ENCODE measurements at regions not wholly inside any gene's neighbourhood (a gene's known extent, or its start where the extent isn't known, plus 50 kb on each side); places are given as distances from the start of the nearest gene placed in this dataset.

DNA sequence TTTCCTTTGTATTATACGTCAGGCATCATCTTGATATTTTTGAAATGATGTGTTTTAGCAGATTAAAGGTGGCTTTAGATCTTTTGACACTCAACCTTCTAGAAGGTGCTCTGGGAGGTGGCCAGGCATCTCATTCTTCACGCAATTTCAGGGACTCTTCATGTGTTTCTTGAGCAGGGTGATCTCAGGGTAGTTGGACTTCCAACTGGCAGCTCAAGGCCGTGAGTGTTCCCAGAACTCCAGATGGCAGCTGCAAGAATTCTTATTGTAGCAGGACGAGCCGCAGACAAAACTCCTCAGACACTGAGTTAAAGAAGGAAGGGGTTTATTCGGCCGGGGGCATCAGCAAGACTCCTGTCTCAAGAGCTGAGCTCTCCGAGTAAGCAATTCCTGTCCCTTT is 82.5 kb upstream of the UBAC2 start:
- no peak for DNase-seq
- H3K27me3 ChIP-seq (ENCODE audit: control insufficient read depth, insufficient read depth, low read length), result peaks cover 3% of the 10 kb centered on the region
- H3K36me3 ChIP-seq (replicated peaks; ENCODE audit: control insufficient read depth, insufficient read depth, low read length), result no peaks in the 10 kb centered on the region
- no peak overlapping the region for H3K4me3 ChIP-seq (ENCODE audit: insufficient read depth, low read depth, low read length)

DNA sequence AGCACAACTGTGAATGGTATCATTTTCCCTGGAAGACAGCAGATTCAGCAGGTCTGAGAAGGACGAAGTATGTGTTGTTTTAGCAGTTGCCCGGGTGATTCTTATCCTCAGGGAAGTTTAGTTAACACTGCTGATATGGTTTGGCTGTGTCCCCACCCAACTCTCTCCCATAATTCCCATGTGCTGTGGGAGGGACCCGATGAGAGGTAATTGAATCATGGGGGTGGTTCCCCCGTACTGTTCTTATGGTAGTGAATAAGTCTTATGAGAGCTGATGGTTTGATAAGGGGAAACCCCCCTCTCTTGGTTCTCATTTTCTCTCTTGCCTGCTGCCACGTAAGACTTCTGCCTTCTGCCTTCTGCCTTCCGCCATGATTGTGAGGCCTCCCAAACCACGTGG is 81.0 kb upstream of the UBAC2 start:
- DNase-seq, result no peak
- Histone ChIP-seq H3K4me3 (ENCODE audit: insufficient read depth, low read depth, low read length) (no peak overlapping the region), H3K36me3 (replicated peaks; ENCODE audit: control insufficient read depth, insufficient read depth, low read length) (no peaks in the 10 kb centered on the region), H3K27me3 (ENCODE audit: control insufficient read depth, insufficient read depth, low read length) (peaks cover 6% of the 10 kb centered on the region)

DNA sequence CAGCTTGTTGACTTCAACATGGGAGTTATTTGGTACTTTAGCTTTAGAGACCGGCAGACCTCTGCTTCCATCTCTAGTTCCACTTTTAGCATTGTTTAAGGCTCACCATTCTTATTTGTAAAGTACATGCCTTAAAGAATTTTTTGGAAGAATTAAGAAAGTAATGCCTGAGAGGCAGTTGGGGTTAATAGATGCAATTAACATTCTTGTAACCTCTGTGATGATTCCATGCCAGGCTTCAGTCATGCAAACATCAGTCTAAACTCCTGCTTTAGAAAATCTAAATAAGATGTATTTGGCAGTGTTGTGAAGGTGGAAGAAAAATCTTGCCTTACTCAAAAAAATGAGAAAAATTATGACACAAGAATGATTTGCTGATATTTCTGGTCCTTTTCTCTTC is 79.9 kb upstream of the UBAC2 start:
- Histone ChIP-seq H3K4me3 (ENCODE audit: insufficient read depth, low read depth, low read length) (no peak overlapping the region), H3K27me3 (ENCODE audit: control insufficient read depth, insufficient read depth, low read length) (peaks cover 6% of the 10 kb centered on the region), H3K36me3 (replicated peaks; ENCODE audit: control insufficient read depth, insufficient read depth, low read length) (no peaks in the 10 kb centered on the region)
- DNase-seq, result no peak

DNA sequence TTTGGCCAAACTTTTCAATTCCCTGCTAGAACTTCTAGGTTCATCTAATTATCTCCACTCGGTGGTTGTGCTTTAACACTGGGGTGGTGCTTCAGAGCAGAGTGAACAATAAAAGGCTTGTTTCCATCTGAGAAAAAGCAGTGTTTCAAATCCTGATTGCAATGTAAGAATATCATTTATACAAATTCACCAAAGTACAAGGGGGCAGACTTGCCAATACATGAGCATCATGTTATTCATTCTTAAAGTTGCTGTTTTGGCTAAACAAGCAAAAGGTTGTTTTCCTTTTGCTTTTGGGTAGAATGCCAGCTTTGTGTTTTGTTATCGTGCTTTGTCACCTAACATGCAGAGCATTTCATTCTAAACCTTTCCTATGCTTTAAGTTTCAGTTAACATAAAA is 78.5 kb upstream of the UBAC2 start:
- DNase-seq, result no peak
- no peak overlapping the region for H3K4me3 ChIP-seq (ENCODE audit: insufficient read depth, low read depth, low read length)

DNA sequence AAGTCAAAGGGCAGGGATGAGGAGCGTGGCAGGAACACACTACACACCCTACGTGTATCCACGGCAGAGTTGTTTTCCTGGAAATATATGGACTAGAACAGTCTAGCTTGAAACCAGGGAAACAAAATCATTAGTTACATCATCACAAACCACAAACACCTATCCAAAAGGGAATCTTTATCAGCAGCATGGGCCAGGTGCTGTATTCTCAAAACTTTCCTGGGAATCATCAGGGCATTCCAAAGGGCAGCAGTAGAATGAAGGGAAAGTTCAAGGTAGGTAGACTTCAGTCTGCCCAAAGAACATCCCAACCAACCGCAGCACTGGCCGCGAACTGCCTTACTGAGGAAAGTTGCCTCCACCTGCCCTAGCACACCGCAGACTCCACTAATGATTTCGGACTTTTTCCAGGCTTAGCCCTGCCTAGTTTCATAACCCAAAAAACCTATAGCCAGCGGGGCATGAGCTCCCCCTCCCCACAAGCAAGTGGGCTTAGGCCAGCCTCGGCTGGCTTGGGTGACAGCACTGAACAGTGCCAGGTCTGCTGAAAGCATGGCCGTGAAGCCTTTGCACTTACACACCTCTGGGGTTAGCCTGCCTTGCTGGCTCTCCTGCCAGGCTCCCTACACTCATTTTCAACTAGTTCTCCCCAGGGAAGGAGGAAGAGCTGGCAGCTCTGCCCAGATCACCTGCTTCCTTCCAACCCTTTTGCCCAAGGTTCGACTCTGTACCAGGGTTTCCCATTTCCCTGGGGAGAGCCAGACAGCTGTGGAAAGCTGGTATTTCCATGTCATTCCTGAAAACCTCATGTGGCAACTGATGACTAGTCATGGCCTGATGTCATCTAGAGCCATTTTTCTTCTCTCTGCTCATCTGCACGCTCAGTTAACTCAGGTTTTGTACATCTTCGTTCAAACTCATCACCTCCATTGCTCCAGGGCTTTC is 77.3 kb upstream of the UBAC2 start:
- peaks cover 6% of the 10 kb centered on the region for H3K27me3 ChIP-seq (ENCODE audit: control insufficient read depth, insufficient read depth, low read length)
- no peaks in the 10 kb centered on the region for H3K36me3 ChIP-seq (replicated peaks; ENCODE audit: control insufficient read depth, insufficient read depth, low read length)
- DNase-seq, result no peak
- no peak overlapping the region for H3K4me3 ChIP-seq (ENCODE audit: insufficient read depth, low read depth, low read length)

More for the DNA sequence above, 78.5 kb upstream of the UBAC2 start:
- no peaks in the 10 kb centered on the region for H3K36me3 ChIP-seq (replicated peaks; ENCODE audit: control insufficient read depth, insufficient read depth, low read length)
- peaks cover 6% of the 10 kb centered on the region for H3K27me3 ChIP-seq (ENCODE audit: control insufficient read depth, insufficient read depth, low read length)

DNA sequence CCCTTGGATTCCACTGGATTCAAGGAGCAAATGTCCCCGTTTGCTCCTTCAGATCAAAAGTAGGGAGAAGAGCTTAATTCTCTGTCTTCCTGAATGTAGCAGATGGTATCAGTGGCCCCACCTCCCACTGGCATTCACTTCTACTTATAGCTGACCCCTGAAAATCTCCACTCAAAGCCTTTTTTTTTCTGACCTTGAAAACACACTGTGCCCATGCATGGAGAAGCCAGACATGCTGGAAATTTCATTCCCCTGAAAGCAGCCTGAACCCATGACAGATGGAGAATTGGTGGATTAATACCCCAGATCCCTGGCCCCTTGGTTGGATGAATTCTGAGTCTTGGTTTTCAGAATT is 76.6 kb upstream of the UBAC2 start:
- DNase-seq, result no peak
- H3K36me3 ChIP-seq (replicated peaks; ENCODE audit: control insufficient read depth, insufficient read depth, low read length), result no peaks in the 10 kb centered on the region
- H3K27me3 ChIP-seq (ENCODE audit: control insufficient read depth, insufficient read depth, low read length), result peaks cover 6% of the 10 kb centered on the region
- no peak overlapping the region for H3K4me3 ChIP-seq (ENCODE audit: insufficient read depth, low read depth, low read length)

DNA sequence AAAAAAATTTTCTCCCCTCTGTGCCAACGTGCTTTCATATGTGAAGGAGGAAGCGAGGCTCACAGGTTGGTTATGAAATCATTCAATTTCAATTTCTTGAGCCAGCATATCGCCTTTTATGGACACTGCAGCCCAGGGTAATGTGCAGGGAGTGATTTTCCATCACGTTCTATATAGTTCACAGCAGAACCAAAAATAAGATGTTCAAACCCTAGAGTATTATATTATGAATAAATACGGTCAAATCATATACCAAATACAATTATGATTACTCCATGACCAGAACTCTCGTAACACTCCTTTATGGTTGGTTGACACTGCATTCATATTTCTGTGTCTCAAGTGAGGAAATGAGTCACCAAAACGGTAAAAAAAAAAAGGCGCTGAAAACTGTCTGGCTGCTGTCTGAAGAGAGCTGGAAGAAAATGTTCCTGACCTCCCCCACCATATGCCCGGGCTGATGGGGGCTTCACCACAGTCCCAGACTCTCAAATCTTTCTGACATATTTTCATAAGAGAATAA is 75.8 kb upstream of the UBAC2 start:
- peaks cover 6% of the 10 kb centered on the region for H3K27me3 ChIP-seq (ENCODE audit: control insufficient read depth, insufficient read depth, low read length)
- DNase-seq, result no peak
- no peaks in the 10 kb centered on the region for H3K36me3 ChIP-seq (replicated peaks; ENCODE audit: control insufficient read depth, insufficient read depth, low read length)
- H3K4me3 ChIP-seq (ENCODE audit: insufficient read depth, low read depth, low read length), result no peak overlapping the region

DNA sequence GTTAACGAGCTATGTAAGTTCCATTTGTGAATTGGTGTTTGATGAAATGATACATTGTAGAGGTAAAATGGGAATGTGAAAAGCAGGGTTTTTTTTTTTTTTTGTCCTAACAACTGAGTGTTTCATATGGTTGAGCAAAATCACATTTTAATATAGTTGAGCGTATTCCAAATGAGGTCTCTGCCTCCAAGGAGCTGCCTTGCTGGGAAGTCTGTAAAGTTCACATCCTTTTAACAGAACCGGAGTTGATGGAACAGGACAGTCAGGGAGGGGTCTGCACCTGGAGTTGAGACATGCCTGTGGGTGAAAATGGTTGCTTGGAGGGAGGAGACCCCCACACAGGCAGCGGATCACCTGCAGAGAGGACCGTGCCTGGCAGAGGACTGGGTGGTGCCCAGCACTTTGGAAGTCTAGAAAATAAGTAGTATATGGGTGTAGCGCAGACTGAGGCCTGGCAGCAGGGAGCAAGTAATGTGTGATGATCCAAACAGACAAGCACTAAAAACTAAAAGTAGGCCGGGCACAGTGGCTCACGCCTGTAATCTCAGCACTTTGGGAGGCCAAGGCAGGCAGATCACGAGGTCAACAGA is 75.2 kb upstream of the UBAC2 start:
- DNase-seq, result no peak
- Histone ChIP-seq H3K36me3 (replicated peaks; ENCODE audit: control insufficient read depth, insufficient read depth, low read length) (no peaks in the 10 kb centered on the region), H3K4me3 (ENCODE audit: insufficient read depth, low read depth, low read length) (no peak overlapping the region), H3K27me3 (ENCODE audit: control insufficient read depth, insufficient read depth, low read length) (peaks cover 6% of the 10 kb centered on the region)

DNA sequence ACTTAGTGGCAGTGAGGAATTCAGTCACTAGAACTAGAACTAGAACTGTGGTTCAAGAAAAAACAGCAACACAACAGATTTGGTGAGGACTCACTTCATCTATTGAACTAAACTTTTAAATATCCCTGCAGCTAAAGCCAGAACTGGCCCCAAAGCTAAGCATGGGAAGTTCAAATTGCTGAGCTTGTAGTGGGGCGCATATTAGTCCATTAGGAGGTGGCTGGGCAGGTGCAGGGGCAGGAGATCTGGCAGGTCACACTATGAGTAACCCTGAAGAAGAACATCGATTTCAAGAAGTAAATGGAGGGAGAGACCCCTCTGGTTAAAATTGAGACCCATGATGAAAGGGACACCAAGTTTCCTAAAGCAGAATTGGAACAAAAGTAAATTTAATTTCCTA is 73.8 kb upstream of the UBAC2 start:
- H3K4me3 ChIP-seq (ENCODE audit: insufficient read depth, low read depth, low read length), result no peak overlapping the region
- peaks cover 6% of the 10 kb centered on the region for H3K27me3 ChIP-seq (ENCODE audit: control insufficient read depth, insufficient read depth, low read length)
- DNase-seq, result no peak
- no peaks in the 10 kb centered on the region for H3K36me3 ChIP-seq (replicated peaks; ENCODE audit: control insufficient read depth, insufficient read depth, low read length)

DNA sequence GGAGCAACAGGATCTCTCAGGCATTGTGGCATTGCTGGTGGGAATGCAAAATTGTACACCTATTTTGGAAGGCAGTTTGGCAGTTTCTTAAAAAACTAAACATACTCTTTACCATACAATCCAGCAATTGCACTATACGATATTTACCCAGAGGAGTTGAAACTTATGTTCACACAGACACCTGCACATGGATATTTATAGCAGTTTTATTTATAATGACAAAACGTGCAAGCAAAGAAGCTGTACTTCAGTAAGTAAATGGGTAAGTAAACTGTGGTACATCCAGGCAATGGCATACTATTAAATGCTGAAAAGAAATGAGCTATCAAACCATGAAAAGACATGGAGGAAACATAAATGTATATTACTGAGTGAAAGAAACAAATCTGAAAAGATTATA is 71.6 kb upstream of the UBAC2 start:
- H3K4me3 ChIP-seq (ENCODE audit: insufficient read depth, low read depth, low read length), result no peak overlapping the region
- H3K27me3 ChIP-seq (ENCODE audit: control insufficient read depth, insufficient read depth, low read length), result no peaks in the 10 kb centered on the region; the same call in 1 of the 2 replicates
- no peak for DNase-seq
- no peaks in the 10 kb centered on the region for H3K36me3 ChIP-seq (replicated peaks; ENCODE audit: control insufficient read depth, insufficient read depth, low read length)

DNA sequence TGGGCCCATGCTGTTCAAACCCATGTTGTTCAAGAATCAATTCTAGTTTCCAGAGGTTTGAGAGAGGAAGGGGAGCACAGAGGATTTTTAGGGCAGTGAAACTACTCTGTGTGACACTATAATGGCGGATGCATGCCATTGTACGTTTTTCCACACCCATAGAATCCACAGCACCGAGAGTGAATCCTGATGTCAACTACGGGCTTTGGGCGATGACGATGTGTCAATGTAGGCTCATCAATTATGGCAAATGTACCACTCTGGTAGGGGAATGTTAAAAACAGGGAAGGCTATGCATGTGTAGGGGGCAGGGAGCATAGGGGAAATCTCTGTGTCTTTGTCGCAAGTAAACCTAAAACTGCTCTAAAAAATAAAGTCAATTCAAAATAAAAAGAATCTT is 70.7 kb upstream of the UBAC2 start:
- DNase-seq, result no peak
- no peaks in the 10 kb centered on the region for H3K27me3 ChIP-seq (ENCODE audit: control insufficient read depth, insufficient read depth, low read length)
- no peak overlapping the region for H3K4me3 ChIP-seq (ENCODE audit: insufficient read depth, low read depth, low read length)
- no peaks in the 10 kb centered on the region for H3K36me3 ChIP-seq (replicated peaks; ENCODE audit: control insufficient read depth, insufficient read depth, low read length)

DNA sequence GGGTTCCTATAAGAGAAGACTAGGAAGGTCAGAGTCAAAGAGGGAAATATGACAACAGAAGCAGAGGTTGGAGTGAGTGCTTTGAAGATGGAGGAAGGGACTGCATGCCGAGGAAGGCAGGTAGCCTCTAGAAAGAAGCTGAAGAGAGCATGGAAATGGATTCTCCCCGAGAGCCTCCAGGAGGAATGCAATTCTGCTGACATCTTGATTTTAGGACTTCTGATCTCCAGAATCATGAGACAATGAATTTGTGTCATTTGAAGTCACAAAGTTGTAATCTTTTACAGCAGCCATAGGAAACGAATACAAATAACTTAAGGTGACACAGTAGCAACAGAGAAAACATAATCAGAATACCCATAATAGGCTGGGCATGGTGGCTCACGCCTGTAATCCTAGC is 69.2 kb upstream of the UBAC2 start:
- H3K36me3 ChIP-seq (replicated peaks; ENCODE audit: control insufficient read depth, insufficient read depth, low read length), result no peaks in the 10 kb centered on the region
- H3K4me3 ChIP-seq (ENCODE audit: insufficient read depth, low read depth, low read length), result no peak overlapping the region
- H3K27me3 ChIP-seq (ENCODE audit: control insufficient read depth, insufficient read depth, low read length), result no peaks in the 10 kb centered on the region
- no peak for DNase-seq

DNA sequence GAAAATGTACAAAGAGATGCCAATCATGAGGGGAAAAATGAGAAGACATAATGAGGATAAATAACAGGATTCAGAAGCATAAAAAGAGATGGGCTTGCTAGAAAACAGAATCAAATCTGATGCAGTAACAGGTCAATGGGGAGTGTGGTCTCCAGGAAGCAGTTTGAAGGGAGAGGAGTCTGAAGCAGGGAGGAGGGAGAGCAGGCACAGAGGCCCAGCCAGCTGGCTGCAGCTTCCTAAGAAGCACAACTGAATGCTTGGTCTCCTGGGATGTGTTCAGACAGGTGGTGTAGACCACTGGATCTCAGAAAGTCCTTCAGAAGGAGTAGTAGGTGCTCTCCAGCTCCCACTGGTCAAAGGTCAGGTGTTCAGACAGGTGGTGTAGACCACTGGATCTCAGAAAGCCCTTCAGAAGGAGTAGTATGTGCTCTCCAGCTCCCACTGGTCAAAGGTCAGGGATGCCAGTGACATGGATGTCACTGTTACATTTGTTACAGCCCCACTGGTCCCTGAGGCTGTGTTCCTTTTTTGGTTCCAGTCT is 68.3 kb upstream of the UBAC2 start:
- Histone ChIP-seq H3K4me3 (ENCODE audit: insufficient read depth, low read depth, low read length) (no peak overlapping the region), H3K27me3 (ENCODE audit: control insufficient read depth, insufficient read depth, low read length) (no peaks in the 10 kb centered on the region), H3K36me3 (replicated peaks; ENCODE audit: control insufficient read depth, insufficient read depth, low read length) (no peaks in the 10 kb centered on the region)
- no peak for DNase-seq

DNA sequence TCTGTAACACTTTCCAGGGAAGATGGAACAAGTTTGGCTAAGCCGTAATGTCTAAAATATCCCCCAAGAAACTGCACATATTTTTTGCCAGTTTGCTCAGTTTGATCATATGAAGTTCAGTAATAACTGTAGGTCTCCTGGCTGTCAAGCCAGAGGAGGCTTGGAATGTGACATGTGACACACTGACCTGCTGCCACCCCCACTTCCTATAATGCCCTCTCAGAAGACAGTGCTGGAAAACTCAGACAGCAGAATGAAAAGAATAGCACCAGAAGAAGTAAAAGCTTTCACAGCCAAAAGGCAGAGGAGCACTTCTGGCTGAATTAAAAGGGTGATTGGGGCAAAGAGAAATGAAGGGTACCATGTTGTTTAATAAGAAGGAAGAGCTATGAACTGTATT is 67.4 kb upstream of the UBAC2 start:
- Histone ChIP-seq H3K27me3 (ENCODE audit: control insufficient read depth, insufficient read depth, low read length) (no peaks in the 10 kb centered on the region), H3K36me3 (replicated peaks; ENCODE audit: control insufficient read depth, insufficient read depth, low read length) (no peaks in the 10 kb centered on the region), H3K4me3 (ENCODE audit: insufficient read depth, low read depth, low read length) (no peak overlapping the region)
- no peak for DNase-seq

DNA sequence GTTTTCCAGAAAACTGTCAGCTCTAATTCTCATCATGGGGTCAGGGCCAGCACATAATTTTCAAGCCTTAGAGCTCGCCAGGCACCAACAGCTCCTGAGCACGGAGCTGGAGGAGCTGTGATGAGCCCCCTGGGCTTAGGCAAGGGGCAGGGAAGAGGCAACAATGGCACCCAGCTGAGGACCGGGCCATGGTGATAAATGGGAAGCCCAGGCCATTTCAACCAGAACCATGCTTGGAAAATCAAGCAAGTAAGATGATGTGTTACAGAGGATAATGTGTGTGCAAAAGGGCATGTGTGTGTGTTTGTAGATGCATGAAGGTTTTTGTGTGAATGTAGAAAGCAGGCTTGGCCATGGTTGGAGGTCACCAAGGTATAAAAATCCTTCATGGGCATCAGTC is 66.8 kb upstream of the UBAC2 start:
- DNase-seq, result no peak
- no peaks in the 10 kb centered on the region for H3K27me3 ChIP-seq (ENCODE audit: control insufficient read depth, insufficient read depth, low read length)
- no peak overlapping the region for H3K4me3 ChIP-seq (ENCODE audit: insufficient read depth, low read depth, low read length)
- no peaks in the 10 kb centered on the region for H3K36me3 ChIP-seq (replicated peaks; ENCODE audit: control insufficient read depth, insufficient read depth, low read length)

All from H7 (cell line).